ENCODE measurements at regions not wholly inside any gene's neighbourhood (a gene's known extent, or its start where the extent isn't known, plus 50 kb on each side); places are given as distances from the start of the nearest gene placed in this dataset.

GRCh38 chr13:106625578-106625977 lies 57.6 kb upstream of the ARGLU1 start:
- no peak for DNase-seq

DNA sequence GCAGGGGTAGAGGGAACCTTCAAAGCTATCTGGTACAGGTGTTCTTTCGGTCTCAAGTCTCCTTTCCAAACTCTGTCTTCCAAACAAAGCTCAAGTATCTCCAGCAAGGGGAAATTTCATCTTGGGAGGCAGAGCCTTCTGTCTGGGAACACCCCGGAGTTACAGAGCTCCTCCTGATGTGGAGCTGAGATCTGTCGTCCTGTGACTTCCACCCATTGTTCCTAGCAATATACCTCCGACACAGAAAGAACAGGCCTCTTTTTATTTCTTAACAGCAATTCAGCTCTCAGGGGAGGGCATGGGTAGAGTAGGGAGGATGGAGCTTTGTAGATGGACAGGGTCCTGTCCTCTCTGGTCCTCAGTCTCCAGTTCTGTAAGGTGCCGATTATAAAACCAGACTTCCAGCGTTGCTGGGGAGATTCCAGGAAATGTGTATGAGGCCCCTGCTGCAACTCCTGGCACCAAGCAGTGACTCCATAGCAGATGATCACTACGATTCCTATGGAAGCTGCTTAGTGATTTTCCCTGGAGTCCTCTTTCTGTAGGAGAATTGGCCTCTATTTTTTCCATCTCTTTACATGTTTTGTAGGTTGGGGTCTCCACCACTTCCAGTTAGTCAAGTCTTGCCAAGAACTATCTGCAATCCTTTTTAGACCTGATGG lies 56.0 kb upstream of the ARGLU1 start:
- DNase-seq: no peak

DNA sequence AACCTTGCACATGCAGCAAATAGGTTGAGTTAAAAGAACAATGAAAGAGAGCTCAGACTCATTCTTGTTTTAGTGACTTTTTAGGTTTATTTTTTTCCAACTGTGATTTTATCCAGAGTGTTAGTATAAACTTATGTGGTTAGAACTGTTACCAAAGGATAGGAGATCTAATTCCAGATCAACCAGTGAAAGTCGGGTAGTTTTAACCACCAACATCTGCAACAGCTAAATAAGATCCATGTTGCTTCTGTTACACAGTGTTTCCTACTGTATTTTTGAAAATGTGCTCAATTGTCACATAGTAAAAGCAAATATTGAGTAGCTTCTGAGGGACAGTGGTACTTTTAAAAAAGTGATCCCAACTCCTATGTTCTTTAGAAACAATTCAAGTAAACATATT lies 53.9 kb upstream of the ARGLU1 start:
- DNase-seq: no peak

DNA sequence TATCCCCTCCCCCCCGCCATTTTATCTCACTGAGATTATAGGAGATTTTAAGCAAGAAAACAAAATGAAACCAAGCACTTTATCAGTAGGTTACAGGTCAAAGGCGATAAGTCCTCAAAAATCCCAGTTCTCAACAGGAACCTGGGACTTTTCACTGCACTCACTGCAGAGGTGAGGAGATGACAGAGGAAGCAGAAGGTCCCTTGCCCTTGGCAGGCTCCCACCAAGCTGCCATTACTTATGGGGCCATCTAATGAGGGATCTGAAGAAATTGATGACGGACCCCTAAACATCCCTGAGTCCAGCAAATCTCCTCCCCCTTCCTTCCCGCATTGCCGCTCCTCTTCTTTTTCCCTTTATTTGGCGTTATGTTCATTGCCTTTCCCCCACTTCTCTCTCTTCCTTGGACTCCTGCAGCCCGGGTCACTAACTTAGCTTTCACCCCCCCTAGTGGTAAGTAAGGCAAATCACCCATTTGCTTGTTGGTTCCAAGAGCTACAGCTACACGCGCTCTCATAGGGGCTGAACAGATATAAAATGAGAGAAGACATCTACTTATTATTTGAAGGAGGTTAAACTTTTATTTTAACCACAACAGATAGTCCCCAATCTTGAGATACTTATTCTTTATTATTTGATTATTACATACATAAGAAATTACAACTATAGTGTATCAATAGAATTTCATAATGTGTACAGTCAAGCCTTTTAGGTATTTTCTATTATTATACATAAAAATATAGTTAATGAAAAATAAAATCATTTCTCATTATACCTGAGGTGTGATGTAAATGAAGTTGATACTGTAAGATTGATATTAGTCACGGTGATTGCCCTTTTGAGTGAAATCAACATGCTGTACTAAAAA lies 52.0 kb upstream of the ARGLU1 start:
- DNase-seq: no peak
